ENCODE measurements at regions not wholly inside any gene's neighbourhood (a gene's known extent, or its start where the extent isn't known, plus 50 kb on each side); places are given as distances from the start of the nearest gene placed in this dataset.

GRCh38 chr7:93817526-93817925 lies 73.0 kb downstream of the TFPI2 start:
- no peak overlapping the region for H3K4me3 ChIP-seq
- TF ChIP-seq POLR2A (IDR thresholded peaks at IDR 0.05) (no peak), POLR2AphosphoS5 (IDR thresholded peaks at IDR 0.05) (no peak)
- TF ChIP-seq, protein P1, sequence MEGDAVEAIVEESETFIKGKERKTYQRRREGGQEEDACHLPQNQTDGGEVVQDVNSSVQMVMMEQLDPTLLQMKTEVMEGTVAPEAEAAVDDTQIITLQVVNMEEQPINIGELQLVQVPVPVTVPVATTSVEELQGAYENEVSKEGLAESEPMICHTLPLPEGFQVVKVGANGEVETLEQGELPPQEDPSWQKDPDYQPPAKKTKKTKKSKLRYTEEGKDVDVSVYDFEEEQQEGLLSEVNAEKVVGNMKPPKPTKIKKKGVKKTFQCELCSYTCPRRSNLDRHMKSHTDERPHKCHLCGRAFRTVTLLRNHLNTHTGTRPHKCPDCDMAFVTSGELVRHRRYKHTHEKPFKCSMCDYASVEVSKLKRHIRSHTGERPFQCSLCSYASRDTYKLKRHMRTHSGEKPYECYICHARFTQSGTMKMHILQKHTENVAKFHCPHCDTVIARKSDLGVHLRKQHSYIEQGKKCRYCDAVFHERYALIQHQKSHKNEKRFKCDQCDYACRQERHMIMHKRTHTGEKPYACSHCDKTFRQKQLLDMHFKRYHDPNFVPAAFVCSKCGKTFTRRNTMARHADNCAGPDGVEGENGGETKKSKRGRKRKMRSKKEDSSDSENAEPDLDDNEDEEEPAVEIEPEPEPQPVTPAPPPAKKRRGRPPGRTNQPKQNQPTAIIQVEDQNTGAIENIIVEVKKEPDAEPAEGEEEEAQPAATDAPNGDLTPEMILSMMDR (IDR thresholded peaks at IDR 0.05): no peak
- no peaks in the 10 kb centered on the region for H3K9me3 ChIP-seq
- DNase-seq (ENCODE audit: low spot score): no peak
- H3K36me3 ChIP-seq: no peaks in the 10 kb centered on the region
- no peaks in the 10 kb centered on the region for H3K4me1 ChIP-seq (replicated peaks)
- intact Hi-C loops (cut with DNase I): no loop called here
- no peaks in the 10 kb centered on the region for H3K27me3 ChIP-seq (replicated peaks; ENCODE audit: insufficient read depth)
- WGBS: 47% methylated on average over 1 of the region's 1 CpG
- no peak overlapping the region for H3K27ac ChIP-seq

DNA sequence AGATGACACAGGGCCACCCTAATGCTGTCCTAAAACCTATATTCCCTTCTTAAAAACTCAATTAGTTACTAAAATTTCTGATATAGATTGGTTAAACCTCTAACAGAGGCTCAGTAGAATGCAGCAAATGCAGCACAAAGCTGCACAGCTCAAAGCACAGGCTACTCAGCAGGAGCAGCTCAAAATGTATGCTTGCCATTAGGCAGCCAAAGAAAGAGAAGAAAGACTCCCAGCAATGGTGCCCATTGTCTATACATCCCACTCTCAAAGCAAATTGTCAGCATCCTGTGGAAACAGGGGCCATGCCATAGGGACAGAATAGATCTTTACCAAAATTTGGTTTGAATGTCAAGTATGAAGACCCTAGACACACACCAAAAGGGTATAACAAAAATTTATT lies 73.5 kb downstream of the TFPI2 start:
- H3K36me3 ChIP-seq: no peaks in the 10 kb centered on the region
- DNase-seq (ENCODE audit: low spot score): no peak
- no peaks in the 10 kb centered on the region for H3K27me3 ChIP-seq (replicated peaks; ENCODE audit: insufficient read depth)
- no peak overlapping the region for H3K4me3 ChIP-seq
- H3K27ac ChIP-seq: no peak overlapping the region
- TF ChIP-seq, protein P1 (IDR thresholded peaks at IDR 0.05): no peak
- TF ChIP-seq POLR2A (IDR thresholded peaks at IDR 0.05) (no peak), POLR2AphosphoS5 (IDR thresholded peaks at IDR 0.05) (no peak)
- no peaks in the 10 kb centered on the region for H3K9me3 ChIP-seq
- H3K4me1 ChIP-seq (replicated peaks): no peaks in the 10 kb centered on the region
- intact Hi-C loops (cut with DNase I): no loop called here

DNA sequence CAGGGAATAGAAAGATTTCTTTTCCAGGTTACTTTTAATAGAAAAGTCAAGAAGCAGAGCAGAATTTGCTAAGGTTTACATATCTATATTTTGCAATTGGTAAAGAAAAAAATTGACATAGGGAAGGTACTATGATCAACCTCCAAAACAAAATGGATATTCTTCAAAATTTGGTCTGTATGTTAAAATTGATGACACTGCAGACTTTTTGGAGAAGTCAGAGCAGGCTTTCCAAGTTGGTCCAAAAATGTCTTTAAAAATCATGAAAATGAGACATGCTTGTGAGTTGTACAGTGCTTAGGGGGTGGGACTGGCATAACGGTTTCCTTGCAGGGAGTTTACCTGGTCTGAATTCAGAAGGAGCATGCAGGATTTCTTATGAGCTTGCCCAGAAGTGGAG lies 77.0 kb downstream of the TFPI2 start:
- no peak for DNase-seq (ENCODE audit: low spot score)

DNA sequence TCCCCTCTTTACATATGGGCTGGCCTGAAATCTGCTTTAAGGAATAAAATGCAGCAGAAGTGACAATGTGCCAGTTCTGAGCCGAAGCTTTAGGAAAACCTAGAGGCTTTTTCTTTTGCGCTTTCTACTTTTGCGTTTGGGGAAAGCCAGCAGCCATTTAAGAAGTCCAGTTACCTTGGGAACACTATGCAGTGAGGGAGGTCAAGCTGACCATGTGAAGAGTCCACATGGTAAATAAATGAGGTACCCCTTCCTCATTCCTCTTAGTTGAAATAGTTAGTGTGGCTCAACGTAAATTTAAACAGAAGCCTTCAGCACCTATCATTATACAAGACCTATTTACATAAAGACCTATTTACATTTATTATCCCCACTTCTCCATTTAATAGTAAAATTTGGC lies 78.5 kb downstream of the TFPI2 start:
- H3K9me3 ChIP-seq: no peaks in the 10 kb centered on the region
- DNase-seq (ENCODE audit: low spot score): no peak
- TF ChIP-seq, protein P1 (IDR thresholded peaks at IDR 0.05): no peak
- TF ChIP-seq POLR2A (IDR thresholded peaks at IDR 0.05): no peak
- TF ChIP-seq POLR2AphosphoS5 (IDR thresholded peaks at IDR 0.05): no peak
- no peaks in the 10 kb centered on the region for H3K27me3 ChIP-seq (replicated peaks; ENCODE audit: insufficient read depth)
- no peak overlapping the region for H3K4me3 ChIP-seq
- no peaks in the 10 kb centered on the region for H3K4me1 ChIP-seq (replicated peaks)
- H3K36me3 ChIP-seq: no peaks in the 10 kb centered on the region
- intact Hi-C loops (cut with DNase I): no loop called here
- 83% methylated on average over 4 of the region's 4 CpGs for whole genome bisulfite sequencing
- no peak overlapping the region for H3K27ac ChIP-seq

More for the DNA sequence above, 77.0 kb downstream of the TFPI2 start:
- intact Hi-C loops (cut with DNase I): no loop called here
- Histone ChIP-seq H3K27ac (no peak overlapping the region), H3K27me3 (replicated peaks; ENCODE audit: insufficient read depth) (no peaks in the 10 kb centered on the region), H3K4me1 (replicated peaks) (no peaks in the 10 kb centered on the region), H3K36me3 (no peaks in the 10 kb centered on the region), H3K4me3 (no peak overlapping the region), H3K9me3 (no peaks in the 10 kb centered on the region)
- WGBS: 71% methylated on average over 1 of the region's 1 CpG
- TF ChIP-seq POLR2A (IDR thresholded peaks at IDR 0.05) (no peak), POLR2AphosphoS5 (IDR thresholded peaks at IDR 0.05) (no peak)
- TF ChIP-seq, protein P1 (IDR thresholded peaks at IDR 0.05): no peak

GRCh38 chr7:93811198-93811597 lies 79.4 kb downstream of the TFPI2 start:
- DNase-seq (ENCODE audit: low spot score): no peak
- H3K9me3 ChIP-seq: no peaks in the 10 kb centered on the region
- H3K4me3 ChIP-seq: no peak overlapping the region
- no peaks in the 10 kb centered on the region for H3K36me3 ChIP-seq
- H3K27me3 ChIP-seq (replicated peaks; ENCODE audit: insufficient read depth): no peaks in the 10 kb centered on the region
- intact Hi-C loops (cut with DNase I): no loop called here
- no peak for TF ChIP-seq POLR2A (IDR thresholded peaks at IDR 0.05)
- TF ChIP-seq, protein P1 (IDR thresholded peaks at IDR 0.05): no peak
- TF ChIP-seq POLR2AphosphoS5 (IDR thresholded peaks at IDR 0.05): no peak
- H3K27ac ChIP-seq: no peak overlapping the region
- H3K4me1 ChIP-seq (replicated peaks): no peaks in the 10 kb centered on the region
